ENCODE measurements at regions not wholly inside any gene's neighbourhood (a gene's known extent, or its start where the extent isn't known, plus 50 kb on each side); places are given as distances from the start of the nearest gene placed in this dataset.

DNA sequence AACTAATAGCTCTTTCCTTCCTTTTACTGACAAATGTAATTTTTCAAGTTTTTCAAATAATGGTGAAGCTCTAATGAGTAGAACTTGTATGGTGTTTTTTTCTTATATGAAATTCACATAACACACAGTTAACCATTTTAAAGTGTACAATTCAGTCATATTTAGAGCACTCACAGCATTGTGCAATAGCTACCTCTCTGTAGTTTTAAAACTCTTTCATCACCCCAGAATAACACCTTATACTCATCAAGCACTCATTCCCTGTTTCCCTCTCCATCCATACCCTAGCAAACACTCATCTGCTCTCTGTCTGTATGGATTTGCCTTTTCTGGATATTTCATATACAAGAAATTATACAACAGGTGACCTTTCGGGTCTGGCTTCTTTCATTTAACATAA, 207.9 kb upstream of the SLC38A2 start:
- no peak overlapping the region for H3K27ac Mint-ChIP-seq (ENCODE audit: unreplicated experiment)
- peaks cover 26% of the 10 kb centered on the region for H3K36me3 Mint-ChIP-seq (ENCODE audit: unreplicated experiment)
- TF ChIP-seq, protein P1, sequence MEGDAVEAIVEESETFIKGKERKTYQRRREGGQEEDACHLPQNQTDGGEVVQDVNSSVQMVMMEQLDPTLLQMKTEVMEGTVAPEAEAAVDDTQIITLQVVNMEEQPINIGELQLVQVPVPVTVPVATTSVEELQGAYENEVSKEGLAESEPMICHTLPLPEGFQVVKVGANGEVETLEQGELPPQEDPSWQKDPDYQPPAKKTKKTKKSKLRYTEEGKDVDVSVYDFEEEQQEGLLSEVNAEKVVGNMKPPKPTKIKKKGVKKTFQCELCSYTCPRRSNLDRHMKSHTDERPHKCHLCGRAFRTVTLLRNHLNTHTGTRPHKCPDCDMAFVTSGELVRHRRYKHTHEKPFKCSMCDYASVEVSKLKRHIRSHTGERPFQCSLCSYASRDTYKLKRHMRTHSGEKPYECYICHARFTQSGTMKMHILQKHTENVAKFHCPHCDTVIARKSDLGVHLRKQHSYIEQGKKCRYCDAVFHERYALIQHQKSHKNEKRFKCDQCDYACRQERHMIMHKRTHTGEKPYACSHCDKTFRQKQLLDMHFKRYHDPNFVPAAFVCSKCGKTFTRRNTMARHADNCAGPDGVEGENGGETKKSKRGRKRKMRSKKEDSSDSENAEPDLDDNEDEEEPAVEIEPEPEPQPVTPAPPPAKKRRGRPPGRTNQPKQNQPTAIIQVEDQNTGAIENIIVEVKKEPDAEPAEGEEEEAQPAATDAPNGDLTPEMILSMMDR (IDR thresholded peaks at IDR 0.05): no peak
- no peak overlapping the region for H3K4me3 Mint-ChIP-seq (ENCODE audit: unreplicated experiment)
- peaks cover 17% of the 10 kb centered on the region for H3K9me3 Mint-ChIP-seq (ENCODE audit: unreplicated experiment)
- H3K27me3 Mint-ChIP-seq (ENCODE audit: unreplicated experiment): no peaks in the 10 kb centered on the region
- H3K4me1 Mint-ChIP-seq (ENCODE audit: unreplicated experiment): peaks cover 21% of the 10 kb centered on the region
- no peak for DNase-seq (ENCODE audit: extremely low spot score, unreplicated experiment)

DNA sequence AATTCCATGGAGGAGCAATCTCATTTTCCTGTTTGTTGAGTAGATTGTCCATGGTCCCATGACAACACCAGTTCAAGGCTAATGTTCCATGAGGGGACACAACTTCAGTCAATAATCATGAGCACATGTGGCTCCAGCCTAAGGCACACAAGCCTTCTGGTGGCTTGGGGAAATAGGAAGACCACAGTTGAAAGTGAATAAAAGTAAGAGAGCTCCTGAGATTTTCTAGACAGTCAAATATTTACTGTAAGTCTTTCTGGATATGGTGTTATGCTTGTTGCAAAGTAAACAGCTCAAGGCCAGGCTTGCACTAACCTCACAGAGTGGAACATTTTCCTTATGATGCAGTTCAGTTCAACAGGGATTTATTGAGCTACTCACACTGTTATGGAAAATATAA, 206.9 kb upstream of the SLC38A2 start:
- H3K4me3 Mint-ChIP-seq (ENCODE audit: unreplicated experiment): no peak overlapping the region
- H3K27ac Mint-ChIP-seq (ENCODE audit: unreplicated experiment): peak overlapping the region; percentile 76
- peaks cover 17% of the 10 kb centered on the region for H3K4me1 Mint-ChIP-seq (ENCODE audit: unreplicated experiment)

DNA sequence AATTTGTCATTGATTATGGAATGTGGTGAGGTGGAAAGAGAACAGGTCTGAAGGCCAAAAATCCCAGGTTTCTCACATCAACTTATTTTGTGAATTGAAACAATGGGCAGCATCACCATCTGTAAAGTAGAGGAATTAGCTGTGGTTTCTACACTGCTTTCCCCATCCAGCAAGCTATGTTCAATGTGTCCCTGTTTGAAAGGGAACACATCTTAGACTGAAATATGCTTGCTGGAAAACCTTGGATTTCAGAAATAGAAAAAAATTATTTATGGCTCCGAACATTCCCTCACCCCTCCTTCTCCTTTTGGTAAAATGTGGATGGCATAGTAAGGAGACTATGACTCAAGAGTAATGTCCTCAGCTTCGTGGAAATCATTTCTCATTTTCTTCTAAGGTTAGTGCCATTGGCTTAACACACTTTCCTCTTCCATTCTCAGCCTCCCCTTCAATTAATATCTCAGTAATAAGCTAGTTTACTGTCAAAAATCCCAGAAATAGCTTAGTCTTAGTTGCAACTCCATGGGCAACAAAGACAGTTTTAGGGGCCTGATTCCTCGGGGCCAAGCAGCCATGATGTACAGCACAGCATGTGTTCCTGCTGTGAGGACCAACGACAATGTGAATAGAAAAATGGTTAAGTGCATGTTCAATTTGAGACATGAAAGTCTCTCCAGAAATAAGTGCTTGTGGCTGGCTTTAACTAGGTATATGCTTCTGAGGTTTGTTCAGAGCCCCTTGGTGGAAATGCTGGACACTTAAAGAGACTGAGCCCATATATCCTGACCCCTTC, 205.8 kb upstream of the SLC38A2 start:
- Mint-ChIP-seq H3K27ac (ENCODE audit: unreplicated experiment) (peak overlapping the region; percentile 76), H3K36me3 (ENCODE audit: unreplicated experiment) (peaks cover 7% of the 10 kb centered on the region), H3K27me3 (ENCODE audit: unreplicated experiment) (no peaks in the 10 kb centered on the region), H3K9me3 (ENCODE audit: unreplicated experiment) (peaks cover 7% of the 10 kb centered on the region), H3K4me3 (ENCODE audit: unreplicated experiment) (no peak overlapping the region), H3K4me1 (ENCODE audit: unreplicated experiment) (peaks cover 17% of the 10 kb centered on the region)
- TF ChIP-seq, protein P1 (IDR thresholded peaks at IDR 0.05): no peak
- no peak for DNase-seq (ENCODE audit: extremely low spot score, unreplicated experiment)

More for the DNA sequence above, 206.9 kb upstream of the SLC38A2 start:
- TF ChIP-seq, protein P1 (IDR thresholded peaks at IDR 0.05): no peak
- H3K36me3 Mint-ChIP-seq (ENCODE audit: unreplicated experiment): peaks cover 17% of the 10 kb centered on the region
- peaks cover 17% of the 10 kb centered on the region for H3K9me3 Mint-ChIP-seq (ENCODE audit: unreplicated experiment)
- H3K27me3 Mint-ChIP-seq (ENCODE audit: unreplicated experiment): no peaks in the 10 kb centered on the region
- DNase-seq (ENCODE audit: extremely low spot score, unreplicated experiment): no peak

DNA sequence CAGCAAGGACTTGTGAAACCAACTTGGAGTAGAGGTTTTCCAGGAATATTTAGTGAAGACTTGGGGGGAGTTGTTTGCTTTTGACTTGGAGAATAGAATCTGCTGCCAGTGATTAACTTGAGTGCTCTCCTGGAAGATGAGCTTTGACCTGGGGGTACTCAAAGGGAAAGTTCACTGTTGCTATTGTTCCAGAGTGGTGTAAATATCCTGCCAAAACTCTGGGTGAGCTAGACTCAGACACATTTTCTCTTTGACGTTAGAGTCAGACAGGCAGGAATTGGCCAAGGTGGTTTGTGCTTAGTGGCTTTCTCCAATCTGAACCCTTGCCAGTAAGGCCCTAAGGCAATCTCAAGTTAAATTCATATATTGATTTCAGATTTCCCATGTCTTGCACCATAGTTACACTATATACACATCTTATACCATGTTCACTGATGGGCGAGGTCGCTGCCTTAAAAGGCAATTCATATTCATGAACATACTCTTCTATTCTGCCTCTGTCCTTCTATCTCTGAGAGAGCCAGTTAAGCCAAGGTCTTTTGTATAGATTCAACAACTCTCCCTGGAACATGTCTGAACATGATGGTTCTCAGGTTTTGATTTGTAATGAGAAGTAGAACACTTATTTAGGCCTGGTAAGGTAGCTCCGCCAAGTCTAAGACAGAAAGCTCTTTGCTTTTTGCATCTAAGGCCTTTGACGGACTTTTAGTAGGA, 204.6 kb upstream of the SLC38A2 start:
- no peak for DNase-seq (ENCODE audit: extremely low spot score, unreplicated experiment)
- H3K9me3 Mint-ChIP-seq (ENCODE audit: unreplicated experiment): no peaks in the 10 kb centered on the region
- H3K27ac Mint-ChIP-seq (ENCODE audit: unreplicated experiment): no peak overlapping the region
- no peaks in the 10 kb centered on the region for H3K27me3 Mint-ChIP-seq (ENCODE audit: unreplicated experiment)
- no peaks in the 10 kb centered on the region for H3K36me3 Mint-ChIP-seq (ENCODE audit: unreplicated experiment)
- peaks cover 20% of the 10 kb centered on the region for H3K4me1 Mint-ChIP-seq (ENCODE audit: unreplicated experiment)
- no peak overlapping the region for H3K4me3 Mint-ChIP-seq (ENCODE audit: unreplicated experiment)
- TF ChIP-seq, protein P1 (IDR thresholded peaks at IDR 0.05): no peak

DNA sequence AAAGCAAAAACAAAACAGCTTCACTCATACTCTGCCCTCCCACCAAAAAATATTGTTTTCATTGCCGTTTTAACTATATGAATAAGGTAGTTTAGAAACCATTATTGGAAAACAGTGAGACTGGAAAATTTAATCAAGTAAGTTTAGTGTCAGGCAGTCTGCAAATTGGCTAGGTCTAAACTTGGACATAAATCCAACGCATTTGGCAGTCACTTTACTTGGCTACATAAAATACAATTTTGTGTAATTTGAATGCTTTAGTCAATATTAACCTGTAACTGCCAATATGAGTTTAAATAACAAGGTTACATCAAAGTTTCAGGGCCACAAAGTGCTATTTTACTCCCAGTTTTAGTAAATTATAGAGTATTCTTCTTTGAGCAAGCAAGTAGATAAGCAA, 202.3 kb upstream of the SLC38A2 start:
- no peak for DNase-seq (ENCODE audit: extremely low spot score, unreplicated experiment)
- Mint-ChIP-seq H3K36me3 (ENCODE audit: unreplicated experiment) (no peaks in the 10 kb centered on the region), H3K27ac (ENCODE audit: unreplicated experiment) (no peak overlapping the region), H3K9me3 (ENCODE audit: unreplicated experiment) (no peaks in the 10 kb centered on the region), H3K4me3 (ENCODE audit: unreplicated experiment) (no peak overlapping the region), H3K27me3 (ENCODE audit: unreplicated experiment) (no peaks in the 10 kb centered on the region), H3K4me1 (ENCODE audit: unreplicated experiment) (peaks cover 19% of the 10 kb centered on the region)
- TF ChIP-seq, protein P1 (IDR thresholded peaks at IDR 0.05): no peak
